Trophoblast cell (in vitro differentiated cells and primary cell): ENCODE measurements at regions not wholly inside any gene's neighbourhood (a gene's known extent, or its start where the extent isn't known, plus 50 kb on each side); places are given as distances from the start of the nearest gene placed in this dataset.

Source experiments
- DNase-seq, 2 donors: peaks; one replicate each; pipeline ENCODE4 v3.0.0-alpha.2; 2016
- H2AFZ ChIP-seq: 2 replicates; pipeline ENCODE4 v1.6.1; 2013; ENCODE audit warnings: low read length, moderate library complexity, mild to moderate bottlenecking; ENCODE audit not compliant: insufficient read depth, poor library complexity
- H2AK5ac ChIP-seq: 2 replicates; pipeline ENCODE4 v1.6.1; 2013; ENCODE audit warnings: mild to moderate bottlenecking, low read length
- H2BK120ac ChIP-seq: 2 replicates; pipeline ENCODE4 v1.6.1; 2013; ENCODE audit warnings: low read length, mild to moderate bottlenecking, moderate library complexity; ENCODE audit not compliant: insufficient read depth, poor library complexity
- H2BK12ac ChIP-seq: 2 replicates; pipeline ENCODE4 v1.6.1; 2013; ENCODE audit warnings: mild to moderate bottlenecking, low read length, moderate library complexity
- H2BK5ac ChIP-seq: 2 replicates; pipeline ENCODE4 v1.6.1; 2013; ENCODE audit warnings: low read length, low read depth, moderate library complexity, mild to moderate bottlenecking; ENCODE audit not compliant: poor library complexity
- H3K14ac ChIP-seq: 2 replicates; pipeline ENCODE4 v1.6.1; 2013; ENCODE audit warnings: mild to moderate bottlenecking, low read length
- H3K18ac ChIP-seq: 2 replicates; pipeline ENCODE4 v1.6.1; 2013; ENCODE audit warnings: mild to moderate bottlenecking, low read length
- H3K23ac ChIP-seq: 2 replicates; pipeline ENCODE4 v1.6.1; 2013; ENCODE audit warnings: low read length
- H3K27ac ChIP-seq: 2 replicates; pipeline ENCODE4 v1.5.1; 2013; ENCODE audit warnings: low read depth, mild to moderate bottlenecking, inconsistent platforms, low read length, moderate library complexity
- H3K27me3 ChIP-seq: 2 replicates; pipeline ENCODE4 v1.6.1; 2013; ENCODE audit warnings: inconsistent platforms, mild to moderate bottlenecking, low read length, moderate library complexity; ENCODE audit not compliant: insufficient read depth
- H3K36me3 ChIP-seq, 2 experiments: 1 replicate in 1 of 2; 2 replicates in 1 of 2; pipeline ENCODE4 v1.6.1; 2013; ENCODE audit warnings: low read length in 2 of 2, mild to moderate bottlenecking in 2 of 2, moderate library complexity in 1 of 2; ENCODE audit not compliant: insufficient read depth in 2 of 2, control insufficient read depth in 1 of 2
- H3K4ac ChIP-seq: 2 replicates; pipeline ENCODE4 v1.6.1; 2013; ENCODE audit warnings: low read depth, mild to moderate bottlenecking, low read length, moderate library complexity
- H3K4me1 ChIP-seq, 2 experiments: 1 replicate in 1 of 2; 2 replicates in 1 of 2; pipeline ENCODE4 v1.6.1; 2013; ENCODE audit warnings: low read length in 2 of 2, mild to moderate bottlenecking in 2 of 2, moderate library complexity in 1 of 2; ENCODE audit not compliant: insufficient read depth in 2 of 2, control insufficient read depth in 1 of 2
- H3K4me2 ChIP-seq: 2 replicates; pipeline ENCODE4 v1.6.1; 2013; ENCODE audit warnings: inconsistent platforms, mild to moderate bottlenecking, low read length, moderate library complexity
- H3K4me3 ChIP-seq: 2 replicates; pipeline ENCODE4 v1.5.1; 2013; ENCODE audit warnings: mild to moderate bottlenecking, low read depth, low read length, inconsistent platforms
- H3K79me1 ChIP-seq: one replicate; pipeline ENCODE4 v1.6.1; 2013; ENCODE audit warnings: low read length
- H3K79me2 ChIP-seq: 2 replicates; pipeline ENCODE4 v1.6.1; 2013; ENCODE audit warnings: low read length, mild to moderate bottlenecking; ENCODE audit not compliant: control insufficient read depth, insufficient read depth, poor library complexity
- H3K9ac ChIP-seq: 2 replicates; pipeline ENCODE4 v1.6.1; 2013; ENCODE audit warnings: mild to moderate bottlenecking, low read length
- H3K9me3 ChIP-seq: 2 replicates; pipeline ENCODE4 v1.6.1; 2013; ENCODE audit warnings: low read depth, mild to moderate bottlenecking, control low read depth, inconsistent platforms, low read length; ENCODE audit not compliant: insufficient read depth
- H4K12ac ChIP-seq: 2 replicates; pipeline ENCODE4 v1.6.1; 2013; ENCODE audit warnings: low read depth, mild to moderate bottlenecking, low read length, moderate library complexity
- H4K8ac ChIP-seq: 2 replicates; pipeline ENCODE4 v1.6.1; 2013; ENCODE audit warnings: low read depth, mild to moderate bottlenecking, low read length, moderate library complexity
- H4K91ac ChIP-seq: one replicate; pipeline ENCODE4 v1.6.1; 2013; ENCODE audit warnings: low read depth, mild to moderate bottlenecking, low read length, moderate library complexity
- WGBS: extraction: QIAGEN DNeasy Blood & Tissue Kit; methylation state at CpG from one replicate; pipeline ENCODE4 v1.1.7; 2013; ENCODE audit warnings: missing lambda C conversion rate; ENCODE audit not compliant: insufficient read length, insufficient coverage; ENCODE audit errors: extremely low coverage; 5-methylcytosine and 5-hydroxymethylcytosine counted together

- no peak overlapping the region for H3K4ac ChIP-seq
- no peak overlapping the region for H3K23ac ChIP-seq
- no peak overlapping the region for H3K14ac ChIP-seq
- H3K4me1 ChIP-seq, result no peaks in the 10 kb centered on the region
- H4K12ac ChIP-seq, result no peak overlapping the region
- no peak overlapping the region for H2BK12ac ChIP-seq
- no CpG with 5 or more reads among the region's 1 CpG for WGBS
- no peak overlapping the region for H2AFZ ChIP-seq
- no peaks in the 10 kb centered on the region for H3K27me3 ChIP-seq
- no peaks in the 10 kb centered on the region for H3K79me2 ChIP-seq
- H4K8ac ChIP-seq, result no peak overlapping the region
- no peak overlapping the region for H3K4me2 ChIP-seq
- no peak for DNase-seq
- no peak overlapping the region for H2AK5ac ChIP-seq
- H3K79me1 ChIP-seq, result no peaks in the 10 kb centered on the region
- no peaks in the 10 kb centered on the region for H3K9me3 ChIP-seq
- no peak overlapping the region for H3K4me3 ChIP-seq
- no peak overlapping the region for H3K27ac ChIP-seq
- H2BK120ac ChIP-seq, result no peak overlapping the region
- no peak overlapping the region for H3K18ac ChIP-seq
- no peaks in the 10 kb centered on the region for H3K36me3 ChIP-seq
- no peak overlapping the region for H4K91ac ChIP-seq
- H3K9ac ChIP-seq, result no peak overlapping the region
- H2BK5ac ChIP-seq, result no peak overlapping the region
These were observed 177.0 kb upstream of the MMS22L start for GRCh38 chr6:97459986-97460385.

GRCh38 chr6:97460394-97461080 lies 177.5 kb upstream of the MMS22L start:
- no peak for DNase-seq
- no peak overlapping the region for H2BK12ac ChIP-seq
- H3K4me2 ChIP-seq, result no peak overlapping the region
- H2AK5ac ChIP-seq, result no peak overlapping the region
- no peak overlapping the region for H4K12ac ChIP-seq
- H3K36me3 ChIP-seq, result no peaks in the 10 kb centered on the region
- no peak overlapping the region for H3K14ac ChIP-seq
- H3K79me1 ChIP-seq, result no peaks in the 10 kb centered on the region
- no peak overlapping the region for H3K23ac ChIP-seq
- no peak overlapping the region for H4K8ac ChIP-seq
- H3K27me3 ChIP-seq, result no peaks in the 10 kb centered on the region
- WGBS, result no CpG with 5 or more reads among the region's 7 CpGs
- no peak overlapping the region for H4K91ac ChIP-seq
- H2BK120ac ChIP-seq, result no peak overlapping the region
- H3K9me3 ChIP-seq, result no peaks in the 10 kb centered on the region
- no peak overlapping the region for H3K18ac ChIP-seq
- no peak overlapping the region for H3K4ac ChIP-seq
- no peak overlapping the region for H2AFZ ChIP-seq
- H3K9ac ChIP-seq, result no peak overlapping the region
- no peaks in the 10 kb centered on the region for H3K79me2 ChIP-seq
- H3K4me1 ChIP-seq, result no peaks in the 10 kb centered on the region
- H3K27ac ChIP-seq, result no peak overlapping the region
- no peak overlapping the region for H3K4me3 ChIP-seq
- no peak overlapping the region for H2BK5ac ChIP-seq

GRCh38 chr6:97461218-97461617 lies 178.2 kb upstream of the MMS22L start:
- Histone ChIP-seq H2AK5ac (no peak overlapping the region), H4K91ac (no peak overlapping the region), H2BK5ac (no peak overlapping the region), H3K9me3 (no peaks in the 10 kb centered on the region), H3K27ac (no peak overlapping the region), H3K4ac (no peak overlapping the region), H3K9ac (no peak overlapping the region), H3K36me3 (no peaks in the 10 kb centered on the region), H3K23ac (no peak overlapping the region), H4K12ac (no peak overlapping the region), H2BK120ac (no peak overlapping the region), H3K79me2 (no peaks in the 10 kb centered on the region), H3K4me2 (no peak overlapping the region), H2AFZ (no peak overlapping the region), H3K4me3 (no peak overlapping the region), H4K8ac (no peak overlapping the region), H3K18ac (no peak overlapping the region), H2BK12ac (no peak overlapping the region), H3K27me3 (no peaks in the 10 kb centered on the region), H3K14ac (no peak overlapping the region), H3K4me1 (no peaks in the 10 kb centered on the region), H3K79me1 (no peaks in the 10 kb centered on the region)
- DNase-seq, result no peak
- WGBS, result no CpG with 5 or more reads among the region's 3 CpGs

- Histone ChIP-seq H3K27ac (no peak overlapping the region), H3K4ac (no peak overlapping the region), H3K4me2 (no peak overlapping the region), H4K12ac (no peak overlapping the region), H3K79me1 (no peaks in the 10 kb centered on the region), H4K91ac (no peak overlapping the region), H3K9me3 (no peaks in the 10 kb centered on the region), H3K27me3 (no peaks in the 10 kb centered on the region), H3K9ac (no peak overlapping the region), H3K79me2 (no peaks in the 10 kb centered on the region), H3K36me3 (no peaks in the 10 kb centered on the region), H4K8ac (no peak overlapping the region), H3K23ac (no peak overlapping the region), H3K14ac (no peak overlapping the region), H2AFZ (no peak overlapping the region), H3K4me1 (no peaks in the 10 kb centered on the region), H3K4me3 (no peak overlapping the region), H2BK12ac (no peak overlapping the region), H2BK120ac (no peak overlapping the region), H3K18ac (no peak overlapping the region), H2BK5ac (no peak overlapping the region), H2AK5ac (no peak overlapping the region)
- no CpG with 5 or more reads among the region's 3 CpGs for WGBS
- DNase-seq, result no peak
These were observed 179.0 kb upstream of the MMS22L start for GRCh38 chr6:97462031-97462430.
